Glomerular endothelial cell (primary cell): ENCODE measurements at regions not wholly inside any gene's neighbourhood (a gene's known extent, or its start where the extent isn't known, plus 50 kb on each side); places are given as distances from the start of the nearest gene placed in this dataset.

Experiments used
- DNase-seq: peaks from one replicate; pipeline ENCODE4 v3.0.0-alpha.2; 2011; ENCODE audit warnings: low read depth, low spot score; ENCODE audit errors: extremely low read depth

DNA sequence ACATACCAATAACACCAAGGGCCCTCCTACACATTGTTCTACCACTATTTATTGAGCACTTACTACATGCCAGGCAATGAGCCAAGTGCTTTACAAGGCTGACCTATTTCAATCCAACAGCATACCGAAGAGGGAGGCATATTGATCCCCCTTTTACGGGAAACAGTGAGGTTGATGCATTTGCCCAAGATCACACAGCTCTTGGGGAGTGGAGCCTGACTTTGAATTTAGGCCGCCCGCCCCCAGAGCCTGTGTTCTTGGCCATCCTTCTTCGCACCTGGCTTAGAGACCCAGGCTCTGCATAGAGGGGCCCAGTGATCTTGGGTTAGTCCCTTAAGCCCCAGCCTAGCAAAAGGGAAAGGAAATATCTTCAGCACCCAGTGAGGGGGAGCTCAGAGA is 158.1 kb upstream of the IER5L start:
- no peak for DNase-seq

DNA sequence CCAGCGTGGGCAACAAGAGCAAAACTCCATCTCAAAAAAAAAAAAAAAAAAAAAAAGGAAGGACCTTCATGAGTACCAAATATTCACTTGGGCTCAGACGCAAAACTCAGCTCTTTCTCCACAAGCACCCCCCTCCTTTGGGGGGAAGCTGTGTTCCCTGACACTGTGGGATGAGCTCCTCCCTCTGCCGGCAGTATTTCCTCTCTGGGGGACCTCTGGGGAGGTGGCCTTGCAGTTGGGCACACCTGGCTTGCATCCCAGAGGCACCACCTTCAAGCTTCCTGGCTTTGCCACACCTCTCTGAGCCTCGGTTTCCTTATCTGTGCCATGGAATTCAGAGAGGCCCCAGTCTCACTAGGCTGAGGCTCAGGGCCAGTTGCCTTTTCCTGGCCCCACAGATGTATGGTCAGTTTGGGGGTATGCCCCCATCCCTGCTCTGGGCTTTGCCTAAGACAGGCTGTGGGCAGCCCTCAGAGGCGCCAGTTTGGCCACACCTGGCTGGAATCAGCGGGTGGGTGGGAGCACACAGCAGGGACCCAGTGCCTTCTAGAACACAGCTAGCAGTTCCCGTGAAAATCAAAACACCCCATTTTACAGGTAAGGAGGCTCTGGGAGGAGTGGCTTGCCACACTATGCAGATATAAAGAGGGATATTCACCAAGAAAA is 157.5 kb upstream of the IER5L start:
- no peak for DNase-seq

DNA sequence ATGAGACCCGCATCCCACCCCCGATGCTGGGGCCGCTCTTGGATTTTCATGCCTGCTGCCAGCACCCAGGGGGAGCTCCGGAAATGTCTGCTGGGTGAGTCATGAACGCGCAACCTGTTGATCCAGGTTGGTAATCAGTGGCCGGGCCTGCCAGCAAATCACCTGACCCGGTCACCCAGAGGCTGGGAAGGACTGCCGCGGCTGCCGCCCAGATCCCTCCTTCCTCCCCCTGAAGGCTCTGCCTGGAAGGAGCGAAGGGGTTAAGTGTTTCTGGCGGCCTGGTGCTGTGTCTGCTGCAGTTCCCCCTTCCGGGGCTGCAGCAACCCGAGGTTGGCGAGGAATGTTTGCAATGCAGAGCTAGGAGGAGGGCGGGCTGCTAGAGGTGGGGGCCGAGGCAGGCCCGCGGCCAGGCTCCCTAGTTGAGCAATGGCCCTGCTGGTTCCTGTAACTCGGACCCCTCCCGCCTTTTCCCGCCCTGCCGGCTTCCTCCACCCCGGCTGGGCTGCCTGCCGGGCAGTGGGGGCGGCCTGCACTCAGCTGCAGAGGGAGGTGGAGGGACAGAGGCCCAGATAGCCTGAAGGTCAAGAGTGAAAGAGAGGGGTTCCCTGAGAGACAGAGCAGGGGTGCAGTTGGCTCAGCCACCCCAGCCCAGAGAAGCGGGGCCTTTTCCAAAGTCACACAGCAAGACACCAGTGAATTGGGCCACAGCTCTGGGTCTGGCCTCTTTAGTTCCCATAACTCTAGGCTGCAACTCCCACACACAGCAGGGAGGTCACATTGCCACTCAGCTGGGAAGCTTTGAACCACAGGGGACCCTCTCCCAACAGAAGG is 156.3 kb upstream of the IER5L start:
- no peak for DNase-seq

GRCh38 chr9:129333617-129334104 is 155.6 kb upstream of the IER5L start:
- DNase-seq, result no peak

DNA sequence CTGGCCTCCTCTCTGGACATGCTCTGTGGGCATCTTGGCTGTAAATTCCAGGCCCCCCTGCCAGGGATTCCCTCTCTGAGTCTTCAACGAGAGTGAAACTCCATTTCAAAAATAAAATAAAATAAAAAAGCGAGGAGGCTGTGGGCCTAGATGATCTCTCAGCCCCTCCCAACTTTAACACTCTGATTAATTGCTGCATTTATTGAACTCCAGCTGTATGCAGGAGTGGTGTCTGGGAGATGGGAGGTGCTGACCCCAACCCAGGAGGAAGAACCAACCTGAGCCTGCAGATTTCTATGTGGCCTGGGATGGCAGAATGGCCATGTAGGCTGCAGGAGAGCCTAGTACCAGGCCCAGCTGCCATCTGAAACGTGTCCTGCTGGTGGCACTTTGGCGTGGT is 154.5 kb upstream of the IER5L start:
- no peak for DNase-seq

GRCh38 chr9:129331772-129332500 is 153.9 kb upstream of the IER5L start:
- DNase-seq, result no peak

DNA sequence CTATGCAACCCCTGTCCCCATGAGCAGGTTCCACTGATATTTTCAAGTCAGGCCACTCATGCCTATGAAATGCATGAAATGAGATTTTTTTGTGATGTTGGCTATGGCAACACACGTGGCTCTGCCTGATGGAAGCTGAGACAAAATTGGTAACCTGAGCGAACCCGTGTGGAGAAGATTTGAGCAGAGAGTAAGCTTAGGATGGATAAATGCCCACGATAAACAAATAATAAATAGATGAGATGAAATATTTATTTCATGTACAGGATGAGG is 153.4 kb upstream of the IER5L start:
- no peak for DNase-seq

- DNase-seq, result no peak
Measured at GRCh38 chr9:129330711-129331492, 152.8 kb upstream of the IER5L start.

DNA sequence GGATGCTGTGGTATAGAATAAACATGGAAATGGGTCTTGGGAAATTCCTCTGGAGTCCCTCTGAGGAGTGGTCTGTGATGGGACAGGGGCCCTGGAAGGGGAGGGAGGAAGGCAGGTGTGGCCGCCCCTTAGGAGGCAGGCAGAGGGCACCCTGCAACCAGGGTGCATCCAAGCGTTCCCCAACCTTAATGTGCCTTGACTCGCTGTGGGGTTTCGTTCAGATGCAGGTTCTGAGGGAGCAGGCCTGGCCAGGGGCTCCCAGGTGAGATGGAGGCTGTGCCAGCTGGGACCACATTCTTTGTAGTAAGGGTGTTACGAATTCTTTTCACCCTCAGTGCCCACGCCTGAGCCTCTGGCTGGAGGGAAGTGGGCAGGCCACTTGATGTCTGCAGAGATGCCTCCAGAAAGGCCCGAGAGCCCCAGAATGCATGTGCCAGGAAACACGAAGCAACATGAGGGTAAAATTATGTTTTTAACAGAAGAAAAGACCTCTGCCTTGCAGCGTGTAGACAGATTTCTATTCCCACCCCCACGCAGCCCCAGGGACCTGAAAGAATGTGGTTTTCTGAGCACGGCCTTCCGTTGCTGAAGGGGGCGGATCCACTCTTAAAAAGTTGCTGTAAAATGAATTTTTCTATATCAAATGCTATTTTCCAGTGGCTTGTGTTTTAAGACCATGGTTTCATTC is 150.4 kb upstream of the IER5L start:
- DNase-seq, result no peak

GRCh38 chr9:129327552-129328328 is 149.7 kb upstream of the IER5L start:
- no peak for DNase-seq

GRCh38 chr9:129326061-129327005 is 148.3 kb upstream of the IER5L start:
- no peak for DNase-seq

- DNase-seq, result no peak
Measured at GRCh38 chr9:129324808-129325502, 146.9 kb upstream of the IER5L start.

DNA sequence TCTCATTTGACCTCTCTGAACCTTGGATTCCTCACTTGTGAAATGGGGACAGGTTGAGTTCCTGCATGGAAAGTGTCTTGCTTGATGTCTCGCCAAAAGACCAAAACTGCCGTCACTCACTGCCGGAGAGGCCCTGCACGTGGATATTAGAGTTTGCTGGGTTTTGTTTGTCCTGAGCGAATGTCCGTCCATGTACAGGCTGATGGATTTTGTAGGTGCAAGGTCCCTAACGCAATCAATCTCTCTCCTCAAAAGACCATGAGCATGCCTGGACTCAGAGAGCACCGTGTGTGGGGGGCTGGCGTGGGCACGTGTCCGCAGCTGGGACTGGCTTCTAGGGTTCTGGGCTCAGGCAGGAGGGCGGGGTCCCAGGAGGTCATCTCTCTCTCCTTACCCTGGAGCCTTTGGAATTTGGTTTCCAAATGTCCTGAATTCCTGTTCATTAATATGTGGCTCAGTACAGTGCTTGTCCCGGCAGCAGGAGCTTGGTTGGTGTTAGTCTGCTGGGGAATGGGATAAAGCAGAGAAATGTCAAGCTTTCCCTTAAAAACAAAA is 146.0 kb upstream of the IER5L start:
- no peak for DNase-seq

DNA sequence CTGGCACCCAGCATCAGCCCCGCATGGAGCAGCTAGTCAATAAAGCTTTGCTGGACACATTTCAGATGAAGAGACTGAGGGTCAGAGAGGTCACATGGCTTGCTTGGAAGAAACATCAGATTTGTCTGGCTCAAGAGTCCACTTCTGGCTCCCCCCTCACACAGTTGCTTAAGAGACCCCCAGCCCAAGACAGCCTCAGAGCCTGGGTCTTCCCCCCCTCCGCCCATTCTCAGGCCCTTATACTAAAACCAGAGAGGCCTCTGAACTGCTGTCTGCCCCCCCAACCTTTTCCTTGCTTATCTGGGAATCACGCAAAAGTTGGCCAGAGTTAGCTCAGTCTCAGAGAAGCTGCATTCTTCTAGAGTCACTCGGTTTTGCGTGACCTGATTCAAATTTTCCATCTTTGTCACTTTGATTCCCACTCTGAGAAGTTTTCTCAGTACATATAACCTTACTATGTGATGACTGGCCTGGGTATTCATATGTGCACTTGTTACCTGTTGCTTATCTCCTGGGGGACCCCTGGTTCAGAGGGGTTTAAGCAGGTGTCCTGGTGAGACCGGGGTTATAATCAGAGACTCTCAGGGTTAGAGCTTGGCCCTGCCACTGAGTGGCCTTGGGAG is 145.4 kb upstream of the IER5L start:
- no peak for DNase-seq

GRCh38 chr9:129322641-129323375 is 144.7 kb upstream of the IER5L start:
- no peak for DNase-seq

DNA sequence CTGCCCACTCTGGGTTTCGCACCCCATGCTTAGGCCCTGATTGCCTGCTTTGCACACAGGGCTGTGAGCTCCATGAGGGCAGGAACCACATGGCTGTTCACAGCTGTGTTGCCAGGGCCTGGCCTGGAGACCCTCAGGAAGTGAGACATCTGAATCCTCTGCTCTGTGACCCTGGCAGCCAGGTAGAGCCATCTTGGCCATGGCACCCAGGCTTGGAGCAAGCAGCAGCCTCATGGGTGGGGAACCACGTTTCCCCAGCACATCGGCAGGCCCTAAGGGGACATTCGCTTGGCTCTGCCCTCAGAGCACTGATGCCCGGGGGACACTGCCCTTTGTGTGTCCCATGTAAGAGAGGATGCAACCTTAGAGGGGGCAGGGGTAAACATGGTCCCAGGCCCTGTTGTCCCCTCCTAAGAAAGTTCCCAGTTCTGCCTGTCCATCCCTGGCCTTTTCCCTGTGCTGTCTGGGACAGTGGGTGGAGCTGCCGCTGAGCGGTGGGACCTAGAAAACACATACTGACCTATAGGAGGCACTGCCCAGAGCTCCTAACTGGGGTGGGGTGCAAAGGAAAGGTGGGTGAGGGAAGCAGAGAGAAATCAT is 144.1 kb upstream of the IER5L start:
- DNase-seq, result no peak
